ENCODE measurements at regions not wholly inside any gene's neighbourhood (a gene's known extent, or its start where the extent isn't known, plus 50 kb on each side); places are given as distances from the start of the nearest gene placed in this dataset.

DNA sequence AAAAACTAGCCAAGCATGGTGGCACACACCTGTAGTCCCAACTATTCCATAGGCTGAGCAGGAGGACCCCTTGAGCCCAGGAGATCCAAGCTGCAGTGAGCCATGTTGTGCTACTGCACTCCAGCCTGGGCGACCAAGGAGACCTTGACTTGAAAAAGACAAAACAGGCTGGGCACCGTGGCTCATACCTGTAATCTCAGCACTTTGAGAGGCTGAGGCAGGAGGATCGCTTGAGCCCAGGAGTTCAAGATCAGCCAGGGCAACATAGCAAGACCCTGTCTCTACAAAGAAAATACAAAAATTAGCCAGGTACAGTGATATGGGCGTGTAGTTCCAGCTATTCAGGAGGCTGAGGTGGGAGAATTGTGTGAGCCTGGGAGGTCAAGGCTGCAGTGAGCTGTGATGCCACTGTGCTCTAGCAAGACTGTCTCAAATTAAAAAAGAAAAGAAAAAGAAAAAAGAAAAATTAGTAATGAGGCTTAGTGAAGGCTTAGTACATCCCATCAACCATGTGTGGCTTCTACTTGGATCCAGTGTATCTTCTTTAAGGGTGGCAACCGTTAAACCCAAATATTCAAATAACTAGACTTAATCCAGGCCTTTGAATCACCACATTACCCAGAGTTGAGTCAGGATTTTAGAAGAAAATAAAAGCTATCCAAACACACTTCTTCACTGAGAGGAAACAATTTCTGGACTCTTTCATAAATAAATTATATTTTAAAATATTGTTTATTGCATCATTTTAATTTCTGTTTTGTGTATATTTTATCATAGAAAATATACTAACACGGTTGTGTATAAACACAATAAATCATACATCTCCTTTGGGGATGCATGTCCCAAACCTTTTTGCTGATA is 74.3 kb upstream of the RAB4A start:
- DNase-seq (ENCODE audit: low spot score): no peak
- Histone ChIP-seq H3K27ac (no peak overlapping the region), H3K9me2 (replicated peaks; ENCODE audit: insufficient read depth) (no peaks in the 10 kb centered on the region), H3K36me3 (replicated peaks; ENCODE audit: insufficient read depth, low read depth) (no peaks in the 10 kb centered on the region), H3K79me2 (no peaks in the 10 kb centered on the region), H2AFZ (no peak overlapping the region), H4K20me1 (ENCODE audit: insufficient read depth, poor library complexity, severe bottlenecking) (no peaks in the 10 kb centered on the region), H3K27me3 (no peaks in the 10 kb centered on the region), H3K4me1 (ENCODE audit: insufficient read depth) (peaks cover 12% of the 10 kb centered on the region), H3K4me2 (no peak overlapping the region), H3K4me3 (no peak overlapping the region), H3K9me3 (ENCODE audit: low read depth) (no peaks in the 10 kb centered on the region)
- TF ChIP-seq EZH2phosphoT487 (IDR thresholded peaks at IDR 0.05; ENCODE audit: low read depth, severe bottlenecking, unreplicated experiment): no peak
- TF ChIP-seq, protein P1, sequence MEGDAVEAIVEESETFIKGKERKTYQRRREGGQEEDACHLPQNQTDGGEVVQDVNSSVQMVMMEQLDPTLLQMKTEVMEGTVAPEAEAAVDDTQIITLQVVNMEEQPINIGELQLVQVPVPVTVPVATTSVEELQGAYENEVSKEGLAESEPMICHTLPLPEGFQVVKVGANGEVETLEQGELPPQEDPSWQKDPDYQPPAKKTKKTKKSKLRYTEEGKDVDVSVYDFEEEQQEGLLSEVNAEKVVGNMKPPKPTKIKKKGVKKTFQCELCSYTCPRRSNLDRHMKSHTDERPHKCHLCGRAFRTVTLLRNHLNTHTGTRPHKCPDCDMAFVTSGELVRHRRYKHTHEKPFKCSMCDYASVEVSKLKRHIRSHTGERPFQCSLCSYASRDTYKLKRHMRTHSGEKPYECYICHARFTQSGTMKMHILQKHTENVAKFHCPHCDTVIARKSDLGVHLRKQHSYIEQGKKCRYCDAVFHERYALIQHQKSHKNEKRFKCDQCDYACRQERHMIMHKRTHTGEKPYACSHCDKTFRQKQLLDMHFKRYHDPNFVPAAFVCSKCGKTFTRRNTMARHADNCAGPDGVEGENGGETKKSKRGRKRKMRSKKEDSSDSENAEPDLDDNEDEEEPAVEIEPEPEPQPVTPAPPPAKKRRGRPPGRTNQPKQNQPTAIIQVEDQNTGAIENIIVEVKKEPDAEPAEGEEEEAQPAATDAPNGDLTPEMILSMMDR (IDR thresholded peaks at IDR 0.05; ENCODE audit: poor library complexity): no peak
- TF ChIP-seq EZH2 (IDR thresholded peaks at IDR 0.05; ENCODE audit: borderline replicate concordance): no peak
- 95% methylated on average over 6 of the region's 6 CpGs for WGBS (ENCODE audit: low lambda C conversion rate, missing lambda C conversion rate)

DNA sequence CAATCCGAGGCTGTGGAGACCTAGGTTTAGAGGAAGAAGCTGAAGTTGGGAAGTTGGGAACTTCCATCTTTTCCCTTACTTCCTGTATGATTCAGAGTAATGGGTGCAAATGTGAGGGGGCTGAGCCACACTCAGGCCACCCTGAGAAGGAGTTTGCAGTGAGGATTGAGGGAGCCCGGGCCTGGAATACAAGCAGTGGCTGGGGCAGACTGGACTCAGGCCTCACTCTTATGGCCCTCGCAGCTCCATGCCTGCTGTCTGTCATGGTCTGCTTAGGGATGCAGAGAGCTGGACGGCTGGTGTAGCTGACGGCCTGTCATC is 73.7 kb upstream of the RAB4A start:
- Histone ChIP-seq H3K27me3 (no peaks in the 10 kb centered on the region), H3K9me3 (ENCODE audit: low read depth) (no peaks in the 10 kb centered on the region), H3K27ac (no peak overlapping the region), H3K36me3 (replicated peaks; ENCODE audit: insufficient read depth, low read depth) (no peaks in the 10 kb centered on the region), H3K9me2 (replicated peaks; ENCODE audit: insufficient read depth) (no peaks in the 10 kb centered on the region), H3K4me2 (no peak overlapping the region), H3K79me2 (no peaks in the 10 kb centered on the region), H3K4me1 (ENCODE audit: insufficient read depth) (peaks cover 12% of the 10 kb centered on the region), H2AFZ (no peak overlapping the region), H3K4me3 (no peak overlapping the region), H4K20me1 (ENCODE audit: insufficient read depth, poor library complexity, severe bottlenecking) (no peaks in the 10 kb centered on the region)
- no peak for TF ChIP-seq EZH2 (IDR thresholded peaks at IDR 0.05; ENCODE audit: borderline replicate concordance)
- TF ChIP-seq EZH2phosphoT487 (IDR thresholded peaks at IDR 0.05; ENCODE audit: low read depth, severe bottlenecking, unreplicated experiment): no peak
- 94% methylated on average over 5 of the region's 5 CpGs for WGBS (ENCODE audit: low lambda C conversion rate, missing lambda C conversion rate)
- no peak for DNase-seq (ENCODE audit: low spot score)

DNA sequence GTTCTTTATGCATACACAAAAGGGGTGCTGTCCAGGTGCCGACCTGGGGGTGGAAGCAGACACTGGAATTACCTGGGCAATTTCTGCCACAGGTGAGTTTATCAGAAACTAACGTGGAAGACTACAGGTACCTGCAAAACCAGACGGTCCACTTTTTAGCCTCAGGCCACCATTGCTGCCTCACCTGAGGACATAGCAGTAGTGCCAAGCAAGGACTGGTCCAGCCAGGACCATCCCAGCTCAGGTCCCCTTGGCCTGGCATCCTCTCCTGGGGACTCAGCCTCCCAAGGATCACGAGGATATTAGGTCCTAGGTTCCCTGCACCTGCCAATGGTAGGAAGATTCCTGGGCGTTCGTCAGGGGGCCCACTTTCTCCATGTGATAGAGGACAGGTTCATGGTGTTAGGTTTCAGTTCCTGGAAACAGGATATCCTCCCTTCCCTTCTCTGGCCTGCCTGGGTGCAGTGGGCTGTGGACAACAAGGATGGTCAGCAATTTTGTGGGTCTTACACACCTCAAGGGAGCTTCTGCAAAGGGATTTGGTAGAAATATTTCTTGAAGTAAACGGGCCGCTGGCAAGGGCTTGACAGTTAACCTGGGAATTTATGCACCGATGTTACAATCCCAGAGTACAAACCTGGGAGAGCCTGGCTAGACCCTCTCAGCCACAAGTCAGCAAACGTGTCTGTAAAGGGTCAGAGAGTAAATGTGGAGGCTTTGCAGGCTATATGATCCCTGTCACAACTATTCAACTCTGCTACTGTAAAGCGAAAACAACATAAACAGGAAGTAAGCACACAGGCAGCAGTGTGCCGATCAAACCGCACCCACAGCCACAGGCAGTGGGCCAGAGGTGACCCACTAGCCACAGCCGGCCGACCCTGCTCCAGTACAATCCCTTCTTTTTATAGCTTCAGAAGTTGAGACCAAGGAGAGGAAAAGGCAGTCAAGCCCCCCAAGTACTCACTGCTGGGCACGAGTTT is 71.4 kb upstream of the RAB4A start:
- TF ChIP-seq, protein P1 (IDR thresholded peaks at IDR 0.05; ENCODE audit: poor library complexity): no peak
- TF ChIP-seq EZH2phosphoT487 (IDR thresholded peaks at IDR 0.05; ENCODE audit: low read depth, severe bottlenecking, unreplicated experiment): no peak
- TF ChIP-seq EZH2 (IDR thresholded peaks at IDR 0.05; ENCODE audit: borderline replicate concordance): no peak
- peak overlapping the region; percentile 61 for H3K4me2 ChIP-seq
- no peaks in the 10 kb centered on the region for H3K9me2 ChIP-seq (replicated peaks; ENCODE audit: insufficient read depth)
- H3K9me3 ChIP-seq (ENCODE audit: low read depth): no peaks in the 10 kb centered on the region
- no peak for DNase-seq (ENCODE audit: low spot score)
- peaks cover 32% of the 10 kb centered on the region for H3K4me1 ChIP-seq (ENCODE audit: insufficient read depth)
- H3K27ac ChIP-seq: peak overlapping the region; percentile 40
- no peaks in the 10 kb centered on the region for H4K20me1 ChIP-seq (ENCODE audit: insufficient read depth, poor library complexity, severe bottlenecking)
- no peaks in the 10 kb centered on the region for H3K27me3 ChIP-seq
- H3K4me3 ChIP-seq: no peak overlapping the region
- no peaks in the 10 kb centered on the region for H3K79me2 ChIP-seq
- 46% methylated on average over 16 of the region's 16 CpGs for WGBS (ENCODE audit: low lambda C conversion rate, missing lambda C conversion rate)
- H2AFZ ChIP-seq: peak overlapping the region; percentile 51
- H3K36me3 ChIP-seq (replicated peaks; ENCODE audit: insufficient read depth, low read depth): no peaks in the 10 kb centered on the region

All from hepatocyte (in vitro differentiated cells).